HPDE6-E6E7 (cell line): ENCODE measurements at regions not wholly inside any gene's neighbourhood (a gene's known extent, or its start where the extent isn't known, plus 50 kb on each side); places are given as distances from the start of the nearest gene placed in this dataset.

Experiments used
- DNase-seq: peaks from one replicate; pipeline ENCODE4 v3.0.0; 2011; ENCODE audit warnings: missing footprints; ENCODE audit errors: extremely low spot score

- DNase-seq: no peak
These were observed 52.2 kb upstream of the INPP5A start for GRCh38 chr10:132485391-132485790.

GRCh38 chr10:132486539-132487121, 51.0 kb upstream of the INPP5A start:
- no peak for DNase-seq

- no peak for DNase-seq
These were observed 50.1 kb upstream of the INPP5A start for GRCh38 chr10:132487241-132488135.
